Activated CD8-positive, alpha-beta T cell treated with anti-CD3 and anti-CD28 coated beads for 36 hours (primary cell): ENCODE measurements at regions not wholly inside any gene's neighbourhood (a gene's known extent, or its start where the extent isn't known, plus 50 kb on each side); places are given as distances from the start of the nearest gene placed in this dataset.

ENCODE experiments used
- ATAC-seq: fragments of 200-7000 bp; cut with Tn5 transposase; one replicate; pipeline ENCODE4 v1.10.0; 2021; ENCODE audit warnings: mild to moderate bottlenecking, moderate library complexity
- CTCF ChIA-PET: fragments of 350-600 bp; sonication (Branson Sonifier 250); formaldehyde crosslinking; loops from one replicate; lab custom pipeline; 2021; ENCODE audit warnings: antibody characterized with exemption; lab: Charles Lee
- POLR2A ChIA-PET: fragments of 350-600 bp; sonication (Branson Sonifier 250); formaldehyde crosslinking; loops from one replicate; lab custom pipeline; 2021; ENCODE audit warnings: antibody characterized with exemption; lab: Charles Lee
- DNase-seq: peaks from one replicate; pipeline ENCODE4 v3.0.0-alpha.2; 2020
- H3K27ac Mint-ChIP-seq: one replicate; pipeline ENCODE4 v1.8.0; 2021; ENCODE audit warnings: mild to moderate bottlenecking, mixed read lengths
- H3K27me3 Mint-ChIP-seq: one replicate; pipeline ENCODE4 v1.8.0; 2021; ENCODE audit warnings: mixed read lengths
- H3K36me3 Mint-ChIP-seq: one replicate; pipeline ENCODE4 v1.8.0; 2021; ENCODE audit warnings: low read depth, mixed read lengths
- H3K4me1 Mint-ChIP-seq: one replicate; pipeline ENCODE4 v1.8.0; 2021; ENCODE audit warnings: low read depth, mixed read lengths
- H3K4me3 Mint-ChIP-seq: one replicate; pipeline ENCODE4 v1.8.0; 2021; ENCODE audit warnings: mild to moderate bottlenecking, moderate library complexity, mixed read lengths
- H3K9me3 Mint-ChIP-seq: one replicate; pipeline ENCODE4 v1.8.0; 2021; ENCODE audit warnings: mixed read lengths
- intact Hi-C: fragments of 100-400 bp; cut with micrococcal nuclease; formaldehyde crosslinking; loops from one replicate; pipeline ENCODE4 v1.10.0; 2022
- TF ChIP-seq, protein P1 (sequence below): fragments of 200-600 bp; IDR thresholded peaks from one replicate; pipeline ENCODE4 v1.8.0; 2022; ENCODE audit warnings: antibody characterized with exemption, mild to moderate bottlenecking

DNA sequence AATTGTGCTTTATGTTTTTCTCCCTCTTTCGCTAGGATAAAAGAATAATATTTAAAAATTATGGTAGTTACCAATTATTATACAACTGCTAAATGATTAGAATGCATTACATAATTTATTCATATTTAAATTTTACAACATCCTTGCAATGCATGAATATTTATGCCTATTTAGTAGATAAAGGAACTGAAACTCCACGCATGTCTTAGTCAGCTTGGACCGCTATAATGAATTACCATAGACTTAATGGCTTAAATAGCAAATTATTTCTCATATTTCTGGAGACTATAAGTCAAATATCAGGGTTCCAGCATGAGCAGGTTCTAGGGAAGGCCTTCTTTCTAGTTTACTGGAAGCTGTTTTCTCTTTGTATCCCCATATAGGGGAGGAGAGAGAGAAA is 1555.4 kb upstream of the ADGRL3 start:
- ChIA-PET CTCF (no interaction called here), POLR2A (no interaction called here)
- H3K27me3 Mint-ChIP-seq, result no peaks in the 10 kb centered on the region
- TF ChIP-seq, protein P1, sequence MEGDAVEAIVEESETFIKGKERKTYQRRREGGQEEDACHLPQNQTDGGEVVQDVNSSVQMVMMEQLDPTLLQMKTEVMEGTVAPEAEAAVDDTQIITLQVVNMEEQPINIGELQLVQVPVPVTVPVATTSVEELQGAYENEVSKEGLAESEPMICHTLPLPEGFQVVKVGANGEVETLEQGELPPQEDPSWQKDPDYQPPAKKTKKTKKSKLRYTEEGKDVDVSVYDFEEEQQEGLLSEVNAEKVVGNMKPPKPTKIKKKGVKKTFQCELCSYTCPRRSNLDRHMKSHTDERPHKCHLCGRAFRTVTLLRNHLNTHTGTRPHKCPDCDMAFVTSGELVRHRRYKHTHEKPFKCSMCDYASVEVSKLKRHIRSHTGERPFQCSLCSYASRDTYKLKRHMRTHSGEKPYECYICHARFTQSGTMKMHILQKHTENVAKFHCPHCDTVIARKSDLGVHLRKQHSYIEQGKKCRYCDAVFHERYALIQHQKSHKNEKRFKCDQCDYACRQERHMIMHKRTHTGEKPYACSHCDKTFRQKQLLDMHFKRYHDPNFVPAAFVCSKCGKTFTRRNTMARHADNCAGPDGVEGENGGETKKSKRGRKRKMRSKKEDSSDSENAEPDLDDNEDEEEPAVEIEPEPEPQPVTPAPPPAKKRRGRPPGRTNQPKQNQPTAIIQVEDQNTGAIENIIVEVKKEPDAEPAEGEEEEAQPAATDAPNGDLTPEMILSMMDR, result no peak
- no peaks in the 10 kb centered on the region for H3K36me3 Mint-ChIP-seq
- no peak for ATAC-seq
- no peaks in the 10 kb centered on the region for H3K9me3 Mint-ChIP-seq
- intact Hi-C loops, result no loop called here
- H3K4me1 Mint-ChIP-seq, result no peaks in the 10 kb centered on the region
- no peak for DNase-seq
- H3K4me3 Mint-ChIP-seq, result no peak overlapping the region
- no peak overlapping the region for H3K27ac Mint-ChIP-seq

DNA sequence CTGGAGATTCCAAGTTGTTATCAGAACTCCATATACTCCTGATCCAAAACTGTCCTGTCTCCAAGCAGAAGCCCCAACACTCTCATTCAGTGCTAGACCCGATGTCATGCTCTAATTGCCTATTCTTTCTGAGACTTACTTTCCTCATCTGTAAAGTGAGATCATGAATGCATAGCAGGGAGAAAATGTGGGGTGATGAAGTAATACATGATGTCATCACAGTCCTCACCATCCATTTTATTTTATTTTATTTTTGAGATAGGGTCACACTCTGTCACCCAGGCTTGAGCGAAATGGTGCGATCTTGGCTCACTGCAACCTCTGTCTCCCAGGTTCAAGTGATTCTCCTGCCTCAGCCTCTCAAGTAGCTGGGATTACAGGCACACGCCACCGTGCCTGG is 1554.0 kb upstream of the ADGRL3 start:
- no peak overlapping the region for H3K27ac Mint-ChIP-seq
- ChIA-PET POLR2A (no interaction called here), CTCF (no interaction called here)
- ATAC-seq (no peak), DNase-seq (no peak)
- H3K27me3 Mint-ChIP-seq, result no peaks in the 10 kb centered on the region
- H3K9me3 Mint-ChIP-seq, result peaks cover 6% of the 10 kb centered on the region
- intact Hi-C loops, result no loop called here
- no peaks in the 10 kb centered on the region for H3K36me3 Mint-ChIP-seq
- H3K4me3 Mint-ChIP-seq, result no peak overlapping the region
- no peaks in the 10 kb centered on the region for H3K4me1 Mint-ChIP-seq
- TF ChIP-seq, protein P1, result no peak

DNA sequence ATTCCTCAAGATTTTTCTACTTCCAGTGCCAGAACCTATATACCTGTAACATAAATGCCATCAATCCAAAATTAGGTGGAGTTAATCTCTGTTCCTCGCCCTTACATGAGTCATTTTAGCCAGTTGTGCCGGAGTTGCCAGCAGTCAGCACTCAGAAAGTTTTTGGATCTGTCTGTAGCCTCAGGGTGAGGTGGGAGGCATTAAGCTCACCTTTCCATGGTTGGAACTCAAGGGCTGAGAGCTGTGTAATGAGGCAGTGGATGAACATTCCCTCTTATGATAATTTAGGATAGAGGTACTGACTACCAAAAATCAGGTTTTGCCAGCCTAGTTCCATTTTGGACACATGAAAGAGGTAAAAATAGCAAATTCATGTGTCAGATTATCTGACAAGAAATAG is 1553.1 kb upstream of the ADGRL3 start:
- DNase-seq (no peak), ATAC-seq (no peak)
- ChIA-PET CTCF (no interaction called here), POLR2A (no interaction called here)
- TF ChIP-seq, protein P1, result no peak
- intact Hi-C loops, result no loop called here
- Mint-ChIP-seq H3K36me3 (no peaks in the 10 kb centered on the region), H3K4me3 (no peak overlapping the region), H3K4me1 (no peaks in the 10 kb centered on the region), H3K27me3 (no peaks in the 10 kb centered on the region), H3K27ac (no peak overlapping the region), H3K9me3 (peaks cover 6% of the 10 kb centered on the region)

DNA sequence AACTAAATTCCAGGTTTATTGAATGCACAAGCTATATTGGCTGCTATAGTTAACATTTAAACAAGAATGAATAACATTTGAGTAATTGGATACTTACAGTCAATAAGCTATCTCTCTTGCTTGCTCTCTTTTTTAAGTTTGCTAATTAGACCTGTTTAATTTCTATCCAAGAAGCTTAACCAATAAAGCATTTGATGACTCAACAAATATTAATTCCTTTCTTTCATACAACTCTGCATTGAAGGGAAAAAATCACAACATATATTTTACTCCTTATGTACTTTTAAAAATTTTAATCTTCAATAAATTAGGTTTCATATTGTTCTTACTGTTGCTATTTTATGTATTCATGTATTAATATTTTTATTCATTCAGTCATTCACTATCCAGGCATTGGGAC is 1552.6 kb upstream of the ADGRL3 start:
- TF ChIP-seq, protein P1, result no peak
- ATAC-seq (no peak), DNase-seq (no peak)
- ChIA-PET POLR2A (no interaction called here), CTCF (no interaction called here)
- Mint-ChIP-seq H3K4me3 (no peak overlapping the region), H3K36me3 (no peaks in the 10 kb centered on the region), H3K4me1 (no peaks in the 10 kb centered on the region), H3K9me3 (peaks cover 6% of the 10 kb centered on the region), H3K27me3 (no peaks in the 10 kb centered on the region), H3K27ac (no peak overlapping the region)
- intact Hi-C loops, result no loop called here

DNA sequence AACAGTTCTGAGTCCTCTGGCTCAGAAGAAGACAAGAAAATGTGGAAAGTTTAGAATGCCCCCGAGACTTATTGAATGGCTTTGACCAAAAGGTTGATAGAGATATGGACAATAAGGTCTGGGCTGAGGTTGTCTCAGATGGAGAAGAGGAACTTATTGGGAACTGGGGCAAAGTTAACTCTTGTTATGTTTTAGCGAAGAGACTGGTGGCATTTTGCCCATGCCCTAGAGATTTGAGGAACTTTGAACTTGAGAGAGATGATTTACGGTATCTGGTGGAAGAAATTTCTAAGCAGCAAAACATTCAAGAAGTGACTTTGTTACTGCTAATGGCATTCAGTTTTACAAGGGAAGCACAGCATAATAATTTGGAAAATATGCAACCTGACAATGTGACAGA is 1549.3 kb upstream of the ADGRL3 start:
- intact Hi-C loops, result no loop called here
- Mint-ChIP-seq H3K9me3 (peaks cover 9% of the 10 kb centered on the region), H3K36me3 (no peaks in the 10 kb centered on the region), H3K27me3 (no peaks in the 10 kb centered on the region), H3K4me3 (no peak overlapping the region), H3K27ac (no peak overlapping the region), H3K4me1 (no peaks in the 10 kb centered on the region)
- ChIA-PET CTCF (no interaction called here), POLR2A (no interaction called here)
- DNase-seq (no peak), ATAC-seq (no peak)
- TF ChIP-seq, protein P1, result no peak
